ENCODE measurements at regions not wholly inside any gene's neighbourhood (a gene's known extent, or its start where the extent isn't known, plus 50 kb on each side); places are given as distances from the start of the nearest gene placed in this dataset.

- no peak for TF ChIP-seq CTCF (IDR thresholded peaks at IDR 0.05)
- no peak for TF ChIP-seq POLR2A (IDR thresholded peaks at IDR 0.05)
Observed at GRCh38 chrX:9340598-9341290, 124.1 kb upstream of the TBL1X start.

Data from adrenal gland (tissue), 5 donors.